SK-N-SH (cell line): ENCODE measurements at regions not wholly inside any gene's neighbourhood (a gene's known extent, or its start where the extent isn't known, plus 50 kb on each side); places are given as distances from the start of the nearest gene placed in this dataset.

Experiments used
- CTCF ChIA-PET: fragments of 300-600, 350-600 bp; formaldehyde crosslinking; extraction: SDS; loops from one replicate; lab custom pipeline; 2021; lab: Yijun Ruan, JAX
- POLR2A ChIA-PET: fragments of 350-600 bp; sonication (Branson Sonifier 250); formaldehyde crosslinking; extraction: SDS; loops from one replicate; lab custom pipeline; 2020; ENCODE audit warnings: antibody characterized with exemption, inconsistent platforms; lab: Yijun Ruan, JAX
- DNase-seq: peaks from one replicate; pipeline ENCODE4 v3.0.0; 2012
- H2AFZ ChIP-seq: fragments of 200-600 bp; sonication (generic); 2 replicates; pipeline ENCODE4 v1.8.1; 2016; ENCODE audit warnings: antibody characterized with exemption, mild to moderate bottlenecking, low read depth
- H3F3A ChIP-seq: fragments of 200-600 bp; sonication (generic); replicated peaks from 2 replicates; pipeline ENCODE3; 2016; ENCODE audit warnings: antibody characterized with exemption, mild to moderate bottlenecking; ENCODE audit not compliant: insufficient read depth
- H3K27ac ChIP-seq, 2 experiments: fragments of 200-500 bp in 1 of 2; fragments of 200-600 bp in 1 of 2; sonication (Bioruptor generic) in 1 of 2; sonication (generic), shearing (Covaris generic) in 1 of 2; 2 replicates each; pipeline versions ENCODE4 v1.5.1 to v1.6.1; 2014 to 2016; ENCODE audit warnings: low read depth in 2 of 2, inconsistent platforms in 1 of 2, low read length in 1 of 2, mild to moderate bottlenecking in 1 of 2, mixed read lengths in 1 of 2
- H3K27me3 ChIP-seq: fragments of 200-600 bp; sonication (generic), shearing (Covaris generic); 2 replicates; pipeline ENCODE4 v1.6.1; 2016; ENCODE audit warnings: mixed run types; ENCODE audit not compliant: insufficient read depth
- H3K36me3 ChIP-seq, 2 experiments: fragments of 200-500 bp in 1 of 2; fragments of 200-600 bp in 1 of 2; sonication (Bioruptor generic) in 1 of 2; sonication (generic) in 1 of 2; replicated peaks in 1 of 2; 2 replicates each; pipeline versions ENCODE3 to v1.5.1; 2014 to 2016; ENCODE audit warnings: low read length in 1 of 2, mild to moderate bottlenecking in 1 of 2; ENCODE audit not compliant: insufficient read depth in 2 of 2, control insufficient read depth in 1 of 2
- H3K4me1 ChIP-seq, 2 experiments: fragments of 200-500 bp in 1 of 2; fragments of 200-600 bp in 1 of 2; sonication (Bioruptor generic) in 1 of 2; sonication (generic), shearing (Covaris generic) in 1 of 2; 2 replicates each; pipeline versions ENCODE4 v1.5.1 to v1.6.1; 2014 to 2016; ENCODE audit warnings: low read depth in 1 of 2, low read length in 1 of 2, mixed run types in 1 of 2; ENCODE audit not compliant: insufficient read depth in 2 of 2, control insufficient read depth in 1 of 2
- H3K4me2 ChIP-seq: fragments of 200-600 bp; sonication (generic), shearing (Covaris generic); 2 replicates; pipeline ENCODE4 v1.6.1; 2017; ENCODE audit warnings: mixed run types
- H3K4me3 ChIP-seq, 2 experiments: fragments of 200-500 bp in 1 of 2; fragments of 200-600 bp in 1 of 2; sonication (Bioruptor generic) in 1 of 2; sonication (generic), shearing (Covaris generic) in 1 of 2; 2 replicates each; pipeline versions ENCODE4 v1.5.1 to v1.8.1; 2014 to 2016; ENCODE audit warnings: low read depth in 2 of 2, inconsistent platforms in 1 of 2, low read length in 1 of 2, mild to moderate bottlenecking in 1 of 2, mixed read lengths in 1 of 2, moderate library complexity in 1 of 2
- H3K79me2 ChIP-seq: fragments of 200-600 bp; sonication (generic); 2 replicates; pipeline ENCODE4 v1.8.1; 2017; ENCODE audit warnings: mild to moderate bottlenecking; ENCODE audit not compliant: insufficient read depth
- H3K9ac ChIP-seq: fragments of 200-600 bp; sonication (generic); 2 replicates; pipeline ENCODE4 v1.6.1; 2017; ENCODE audit warnings: mixed run types
- H3K9me2 ChIP-seq: fragments of 200-600 bp; sonication (generic); 2 replicates; pipeline ENCODE4 v1.6.1; 2017; ENCODE audit warnings: mixed run types
- H3K9me3 ChIP-seq: fragments of 200-600 bp; sonication (generic); 2 replicates; pipeline ENCODE4 v1.6.1; 2017; ENCODE audit warnings: mixed run types, mild to moderate bottlenecking, moderate library complexity
- H4K20me1 ChIP-seq: fragments of 200-600 bp; sonication (generic); 2 replicates; pipeline ENCODE4 v1.6.1; 2017; ENCODE audit warnings: mild to moderate bottlenecking, mixed run types; ENCODE audit not compliant: insufficient read depth
- CHD2 ChIP-seq: fragments of 150-350 bp; IDR thresholded peaks from 2 replicates; pipeline ENCODE4 v1.6.1; 2018; ENCODE audit warnings: low read length; ENCODE audit not compliant: partially characterized antibody
- CTCF ChIP-seq: fragments of 200-600 bp; sonication (generic); IDR thresholded peaks from 2 replicates; pipeline ENCODE4 v1.6.1; 2017; ENCODE audit warnings: antibody characterized with exemption, mild to moderate bottlenecking, moderate library complexity
- ELF1 ChIP-seq: IDR thresholded peaks from 2 replicates; pipeline ENCODE4 v1.4.0; 2012
- EZH2phosphoT487 ChIP-seq: fragments of 200-600 bp; sonication (generic); IDR thresholded peaks from 2 replicates; pipeline ENCODE4 v1.6.1; 2017; ENCODE audit warnings: low read depth, mixed run types, mild to moderate bottlenecking, antibody characterized with exemption, moderate library complexity, borderline replicate concordance
- GABPA ChIP-seq: IDR thresholded peaks from 2 replicates; pipeline ENCODE4 v1.4.0; 2012; ENCODE audit warnings: low read depth, mild to moderate bottlenecking
- JUND ChIP-seq: IDR thresholded peaks from 2 replicates; pipeline ENCODE4 v1.4.0; 2012
- MAX ChIP-seq: IDR thresholded peaks from 2 replicates; pipeline ENCODE4 v1.4.0; 2012; ENCODE audit warnings: low read depth
- MEF2A ChIP-seq: IDR thresholded peaks from 2 replicates; pipeline ENCODE4 v1.4.0; 2012; ENCODE audit warnings: low read depth, borderline replicate concordance
- NFIC ChIP-seq: IDR thresholded peaks from 2 replicates; pipeline ENCODE4 v1.4.0; 2012; ENCODE audit warnings: borderline replicate concordance
- NRF1 ChIP-seq: IDR thresholded peaks from 2 replicates; pipeline ENCODE4 v1.6.1; 2012; ENCODE audit warnings: low read depth, mild to moderate bottlenecking, low read length
- POLR2AphosphoS5 ChIP-seq: IDR thresholded peaks from 2 replicates; pipeline ENCODE4 v1.6.1; 2012; ENCODE audit warnings: low read depth, low read length
- RCOR1 ChIP-seq: fragments of 150-350 bp; IDR thresholded peaks from 2 replicates; pipeline ENCODE4 v1.6.1; 2017; ENCODE audit warnings: antibody characterized with exemption, low read length
- RFX5 ChIP-seq: IDR thresholded peaks from 2 replicates; pipeline ENCODE4 v1.6.1; 2012; ENCODE audit warnings: mild to moderate bottlenecking, improper control_type of control experiment, low read length
- SIN3A ChIP-seq: IDR thresholded peaks from 2 replicates; pipeline ENCODE4 v1.6.1; 2012; ENCODE audit warnings: low read depth, mild to moderate bottlenecking, low read length, moderate library complexity, borderline replicate concordance
- TAF1 ChIP-seq: IDR thresholded peaks from 2 replicates; pipeline ENCODE4 v1.6.1; 2012; ENCODE audit warnings: low read depth, mild to moderate bottlenecking, low read length, moderate library complexity, borderline replicate concordance
- TEAD4 ChIP-seq: IDR thresholded peaks from 2 replicates; pipeline ENCODE4 v1.4.0; 2012; ENCODE audit warnings: mild to moderate bottlenecking, borderline replicate concordance; ENCODE audit not compliant: insufficient read depth
- YY1 ChIP-seq: IDR thresholded peaks from 2 replicates; pipeline ENCODE4 v1.4.0; 2012; ENCODE audit warnings: low read depth, mild to moderate bottlenecking
- WGBS: methylation state at CpG from one replicate; pipeline ENCODE4 v1.1.6; 2017; ENCODE audit warnings: low lambda C conversion rate; 5-methylcytosine and 5-hydroxymethylcytosine counted together

GRCh38 chr2:5410991-5411700 is 281.0 kb upstream of the SOX11 start (continued):
- TF ChIP-seq POLR2AphosphoS5 (no peak), RFX5 (no peak), MEF2A (no peak)

- no peak overlapping the region for H3K4me2 ChIP-seq
- no peaks in the 10 kb centered on the region; the same call in 1 of the 2 replicates for H3K9me3 ChIP-seq
- H3F3A ChIP-seq: no peaks in the 10 kb centered on the region
- no peak overlapping the region for H3K9ac ChIP-seq
- POLR2A ChIA-PET: no interaction called here
- H3K27me3 ChIP-seq: no peaks in the 10 kb centered on the region
- 68% methylated on average over 4 of the region's 4 CpGs for WGBS
- no peak for DNase-seq
- H3K4me3 ChIP-seq: no peak overlapping the region
- CTCF ChIA-PET: no interaction called here
- no peaks in the 10 kb centered on the region; a peak in 1 of 4 replicates for H3K4me1 ChIP-seq
- no peaks in the 10 kb centered on the region for H3K9me2 ChIP-seq
- H3K79me2 ChIP-seq: no peaks in the 10 kb centered on the region
- H4K20me1 ChIP-seq: no peaks in the 10 kb centered on the region
- no peak overlapping the region for H3K27ac ChIP-seq
- no peaks in the 10 kb centered on the region for H3K36me3 ChIP-seq
- TF ChIP-seq CTCF (no peak), TAF1 (no peak), RFX5 (no peak), RCOR1 (no peak), YY1 (no peak), NRF1 (no peak), CHD2 (no peak), MEF2A (no peak), MAX (no peak), SIN3A (no peak), JUND (no peak), NFIC (no peak), EZH2phosphoT487 (no peak), TEAD4 (no peak), GABPA (no peak), POLR2AphosphoS5 (no peak), ELF1 (no peak)
- H2AFZ ChIP-seq: no peak overlapping the region
Observed at GRCh38 chr2:5412001-5412400, 280.2 kb upstream of the SOX11 start.
